Endothelial cell of umbilical vein (primary cell): ENCODE measurements at regions not wholly inside any gene's neighbourhood (a gene's known extent, or its start where the extent isn't known, plus 50 kb on each side); places are given as distances from the start of the nearest gene placed in this dataset.

Experiments used
- BruUV-seq: library from RNA; stranded (reverse); fragments of 400-500 nt; replicated peaks from 2 replicates; lab custom pipeline; 2021; lab: Mats Ljungman, UMichigan
- CTCF ChIA-PET: fragments of 300-600, 350-600 bp; sonication (Branson Sonifier 250); formaldehyde crosslinking; loops from one replicate; lab custom pipeline; 2021; ENCODE audit warnings: antibody characterized with exemption, inconsistent platforms; lab: Charles Lee
- POLR2A ChIA-PET: fragments of 300-600, 350-600 bp; sonication (Branson Sonifier 250); formaldehyde crosslinking; loops from one replicate; lab custom pipeline; 2021; ENCODE audit warnings: antibody characterized with exemption, inconsistent platforms; lab: Charles Lee
- DNase-seq: peaks from one replicate; pipeline ENCODE4 v3.0.0-alpha.2; 2011; ENCODE audit warnings: low read depth, low spot score
- FAIRE-seq: peaks from 2 replicates; lab custom pipeline; 2011; peaks lifted over from hg19 to GRCh38; lab: Jason Lieb, UNC
- H2AFZ ChIP-seq: 2 replicates; pipeline ENCODE4 v1.6.0; 2012; ENCODE audit warnings: low read depth, low read length, control low read depth, inconsistent platforms
- H3K27ac ChIP-seq: 2 replicates; pipeline ENCODE4 v1.5.1; 2011; ENCODE audit warnings: low read depth, mild to moderate bottlenecking, control low read depth, low read length, moderate library complexity; ENCODE audit not compliant: insufficient read depth
- H3K27me3 ChIP-seq, 2 experiments: 2 replicates each; pipeline versions ENCODE4 v1.6.0 to v1.6.1; 2011; ENCODE audit warnings: low read length in 2 of 2, mixed read lengths in 1 of 2; ENCODE audit not compliant: control insufficient read depth in 2 of 2, insufficient read depth in 2 of 2
- H3K36me3 ChIP-seq, 2 experiments: 2 replicates in 1 of 2; 3 replicates in 1 of 2; pipeline ENCODE4 v1.5.1; 2011; ENCODE audit warnings: low read length in 2 of 2, mild to moderate bottlenecking in 1 of 2, moderate library complexity in 1 of 2; ENCODE audit not compliant: control insufficient read depth in 2 of 2, insufficient read depth in 2 of 2; ENCODE audit errors: extremely low read depth in 1 of 2
- H3K4me1 ChIP-seq: 3 replicates; pipeline ENCODE4 v1.5.1; 2011; ENCODE audit warnings: mild to moderate bottlenecking, low read length; ENCODE audit not compliant: control insufficient read depth, insufficient read depth; ENCODE audit errors: extremely low read depth
- H3K4me2 ChIP-seq: 2 replicates; pipeline ENCODE4 v1.6.1; 2011; ENCODE audit warnings: low read length, control low read depth, mixed read lengths; ENCODE audit not compliant: insufficient read depth
- H3K4me3 ChIP-seq, 3 experiments: fragments of 200-600 bp in 1 of 3; sonication (generic), shearing (Covaris generic) in 1 of 3; replicated peaks in 1 of 3; 2 replicates each; pipeline ENCODE4 v1.5.1; 2011 to 2016; ENCODE audit warnings: control low read depth in 3 of 3, low read length in 3 of 3, mild to moderate bottlenecking in 2 of 3, inconsistent platforms in 1 of 3, low read depth in 1 of 3, moderate library complexity in 1 of 3; ENCODE audit not compliant: insufficient read depth in 1 of 3
- H3K79me2 ChIP-seq: 2 replicates; pipeline ENCODE4 v1.6.0; 2012; ENCODE audit warnings: low read length, inconsistent platforms; ENCODE audit not compliant: control insufficient read depth, insufficient read depth
- H3K9ac ChIP-seq: replicated peaks from 2 replicates; pipeline ENCODE3; 2011; ENCODE audit warnings: low read length, control low read depth; ENCODE audit not compliant: insufficient read depth; ENCODE audit errors: extremely low read depth
- H3K9me1 ChIP-seq: replicated peaks from 3 replicates; pipeline ENCODE4 v1.6.0; 2011; ENCODE audit warnings: mild to moderate bottlenecking, low read length; ENCODE audit not compliant: control insufficient read depth, insufficient read depth; ENCODE audit errors: extremely low read depth
- H3K9me3 ChIP-seq: replicated peaks from 2 replicates; pipeline ENCODE4 v1.5.1; 2012; ENCODE audit warnings: low read length, inconsistent platforms; ENCODE audit not compliant: control insufficient read depth, insufficient read depth
- H4K20me1 ChIP-seq: replicated peaks from 2 replicates; pipeline ENCODE3; 2011; ENCODE audit warnings: mild to moderate bottlenecking, low read length; ENCODE audit not compliant: control insufficient read depth, insufficient read depth; ENCODE audit errors: extremely low read depth
- CTCF ChIP-seq, 2 donors: IDR thresholded peaks; 1 replicate in 1 of 2; 2 replicates in 1 of 2; pipeline ENCODE4 v1.5.1; 2011; ENCODE audit warnings: low read length in 2 of 2, mild to moderate bottlenecking in 2 of 2, moderate library complexity in 2 of 2, control low read depth in 1 of 2, inconsistent platforms in 1 of 2, low read depth in 1 of 2; ENCODE audit not compliant: insufficient read depth in 1 of 2; ENCODE audit errors: extremely low read depth in 1 of 2
- EZH2 ChIP-seq: IDR thresholded peaks from 2 replicates; pipeline ENCODE4 v1.6.1; 2012; ENCODE audit warnings: borderline replicate concordance, low read depth, mild to moderate bottlenecking, moderate library complexity, low read length, inconsistent platforms; ENCODE audit not compliant: severe bottlenecking
- FOS ChIP-seq: IDR thresholded peaks from 2 replicates; pipeline ENCODE4 v1.6.1; 2011; ENCODE audit warnings: mild to moderate bottlenecking, low read length, moderate library complexity, borderline replicate concordance; ENCODE audit not compliant: insufficient read depth
- GATA2 ChIP-seq: IDR thresholded peaks from 2 replicates; pipeline ENCODE4 v1.7.0; 2011; ENCODE audit warnings: low read depth, mild to moderate bottlenecking, moderate library complexity, mixed read lengths, low read length; ENCODE audit not compliant: insufficient read length, insufficient read depth
- JUN ChIP-seq: IDR thresholded peaks from 2 replicates; pipeline ENCODE4 v1.6.1; 2011; ENCODE audit warnings: borderline replicate concordance, low read depth; ENCODE audit not compliant: insufficient read length, insufficient read depth
- MAX ChIP-seq: IDR thresholded peaks from 2 replicates; pipeline ENCODE4 v1.6.1; 2011; ENCODE audit not compliant: insufficient read depth, insufficient read length
- MYC ChIP-seq: IDR thresholded peaks from one replicate; pipeline ENCODE4 v1.6.1; 2011; ENCODE audit warnings: mild to moderate bottlenecking, low read depth, low read length
- POLR2A ChIP-seq: IDR thresholded peaks from 2 replicates; pipeline ENCODE4 v1.6.1; 2012; ENCODE audit warnings: low read depth, mild to moderate bottlenecking, control low read depth, low read length
- POLR2AphosphoS5 ChIP-seq: IDR thresholded peaks from 2 replicates; pipeline ENCODE4 v1.6.1; 2012; ENCODE audit warnings: low read depth, mild to moderate bottlenecking, control low read depth, low read length, moderate library complexity; ENCODE audit not compliant: insufficient read depth
- dilution Hi-C: fragments of 300-500 bp; cut with MboI; formaldehyde crosslinking; loops from one replicate; pipeline ENCODE4 v1.15.0; 2019; ENCODE audit warnings: low sequenced_read_pairs; ENCODE audit not compliant: extremely low pct_ligation_motif_present
- intact Hi-C: fragments of 100-400 bp; cut with micrococcal nuclease; formaldehyde crosslinking; loops from one replicate; pipeline ENCODE4 v1.10.0; 2022

GRCh38 chr9:25960178-25960577, 281.9 kb upstream of the TUSC1 start:
- H3K79me2 ChIP-seq: no peaks in the 10 kb centered on the region
- no peaks in the 10 kb centered on the region for H3K36me3 ChIP-seq
- ChIA-PET POLR2A (no interaction called here), CTCF (interaction anchor here (1.0 to 1.9 kb wide), 2 partner anchors 12 to 366 kb away, joined by 3 to 18 read pairs; no protein-coding TSS in a partner anchor)
- no peak overlapping the region for H3K9ac ChIP-seq
- dilution Hi-C loops: no loop called here
- H3K4me1 ChIP-seq: no peaks in the 10 kb centered on the region
- intact Hi-C loops: loop anchor here (5.0 kb wide), 1 partner anchor 902 kb away; no protein-coding TSS in a partner anchor
- H2AFZ ChIP-seq: no peak overlapping the region
- FAIRE-seq (no peak), DNase-seq (no peak)
- H3K27me3 ChIP-seq: no peaks in the 10 kb centered on the region
- H3K4me2 ChIP-seq: no peak overlapping the region
- no peak overlapping the region for H3K4me3 ChIP-seq
- H4K20me1 ChIP-seq: no peaks in the 10 kb centered on the region
- TF ChIP-seq POLR2AphosphoS5 (no peak), POLR2A (no peak), GATA2 (no peak), FOS (no peak), JUN (no peak), EZH2 (no peak), MYC (no peak), CTCF (IDR thresholded peaks at IDR 0.05; ENCODE audit: extremely low read depth in 1 of 2, insufficient read depth in 1 of 2, low read depth in 1 of 2, low read length in 2 of 2) (no peak), MAX (no peak)
- H3K9me3 ChIP-seq: no peaks in the 10 kb centered on the region
- BruUV-seq: no TSS peak
- H3K27ac ChIP-seq: no peak overlapping the region
- H3K9me1 ChIP-seq: no peaks in the 10 kb centered on the region
